Pancreas (tissue), 10 donors: ENCODE measurements at regions not wholly inside any gene's neighbourhood (a gene's known extent, or its start where the extent isn't known, plus 50 kb on each side); places are given as distances from the start of the nearest gene placed in this dataset.

Experiments
- ATAC-seq, 4 donors: fragments of 200-7000 bp; cut with Tn5 transposase; one replicate each; pipeline versions ENCODE4 v1.8.0 to v1.9.1; 2020; ENCODE audit warnings: mild to moderate bottlenecking in 4 of 4, moderate library complexity in 4 of 4
- DNase-seq, 6 donors: peaks; one replicate each; pipeline ENCODE4 v3.0.0-alpha.2; 2020
- FAIRE-seq: peaks from 2 replicates; lab custom pipeline; 2012; peaks lifted over from hg19 to GRCh38; lab: Jason Lieb, UNC
- H3K27ac ChIP-seq, 4 donors: fragments of 200-600 bp; sonication (generic); 1 replicate in 3 of 4; 2 replicates in 1 of 4; pipeline versions ENCODE4 v1.5.0 to v1.8.0; 2020
- H3K27me3 ChIP-seq, 4 donors: fragments of 200-600 bp; one replicate each; pipeline ENCODE4 v1.8.0; 2021
- H3K36me3 ChIP-seq, 3 donors: fragments of 200-600 bp; sonication (generic) in 1 of 3; one replicate each; pipeline versions ENCODE4 v1.5.0 to v1.8.0; 2020 to 2021
- H3K4me1 ChIP-seq, 3 donors: fragments of 200-600 bp; one replicate each; pipeline ENCODE4 v1.8.0; 2021
- H3K4me3 ChIP-seq, 4 donors: fragments of 200-600 bp; sonication (generic) in 2 of 4; one replicate each; pipeline versions ENCODE4 v1.5.0 to v1.8.0; 2020 to 2021
- H3K9me3 ChIP-seq, 4 donors: fragments of 200-600 bp; one replicate each; pipeline ENCODE4 v1.8.0; 2021
- CTCF ChIP-seq, 4 donors: fragments of 200-600 bp; sonication (generic) in 3 of 4; IDR thresholded peaks; one replicate each; pipeline versions ENCODE4 v1.5.0 to v1.8.0; 2021; ENCODE audit warnings: antibody characterized with exemption in 4 of 4
- WGBS, 2 donors: extraction: QIAGEN DNeasy Blood & Tissue Kit; methylation state at CpG; one replicate each; pipeline ENCODE4 v1.1.7; 2013; 5-methylcytosine and 5-hydroxymethylcytosine counted together
- intact Hi-C, 3 donors: fragments of 100-400 bp; cut with DNase I; formaldehyde crosslinking; loops; one replicate each; pipeline versions ENCODE4 v1.11.1 to v1.14.2; 2022
- donor health status: healthy with polysubstance abuse.
- donor health status: DM: no; HTN: no; CAD: no; lungs with moderate emphysema.
- donor health status: DM: no; HTN: no; CAD: no.
- donor health status: control.
- donor health status: control.
- donor health status: Bipolar disorder and iron deficiency.
- donor health status: DM: yes; HTN: yes; CAD: no.
- donor health status: DM: no; HTN: no; CAD: no.
- donor health status: DM: no; HTN: no; CAD: no.
- donor health status: DM: yes; HTN: yes; CAD: no.

- DNase-seq (no peak), ATAC-seq (no peak), FAIRE-seq (no peak)
- Histone ChIP-seq H3K36me3 (no peaks in the 10 kb centered on the region), H3K9me3 (no peaks in the 10 kb centered on the region), H3K4me1 (no peaks in the 10 kb centered on the region), H3K27me3 (no peaks in the 10 kb centered on the region), H3K4me3 (no peak overlapping the region), H3K27ac (no peak overlapping the region)
- intact Hi-C loops, result no loop called here
- no peak for TF ChIP-seq CTCF (IDR thresholded peaks at IDR 0.05)
- 42 to 48% methylated on average over 5 of the region's 5 CpGs for WGBS, 2 donors
Observed at GRCh38 chr16:17839907-17840306, 369.1 kb upstream of the XYLT1 start.

- DNase-seq (no peak), FAIRE-seq (no peak), ATAC-seq (no peak)
- TF ChIP-seq CTCF (IDR thresholded peaks at IDR 0.05), result no peak
- Histone ChIP-seq H3K36me3 (no peaks in the 10 kb centered on the region), H3K27ac (no peak overlapping the region), H3K4me1 (no peaks in the 10 kb centered on the region), H3K4me3 (no peak overlapping the region), H3K27me3 (no peaks in the 10 kb centered on the region), H3K9me3 (no peaks in the 10 kb centered on the region)
- intact Hi-C loops, result no loop called here
- 71 to 80% methylated on average over 9 of the region's 9 CpGs for WGBS, 2 donors
Observed at GRCh38 chr16:17839272-17839671, 368.5 kb upstream of the XYLT1 start.

GRCh38 chr16:17836868-17837602 lies 366.3 kb upstream of the XYLT1 start:
- Histone ChIP-seq H3K9me3 (no peaks in the 10 kb centered on the region), H3K4me3 (no peak overlapping the region), H3K36me3 (no peaks in the 10 kb centered on the region), H3K4me1 (no peaks in the 10 kb centered on the region), H3K27ac (no peak overlapping the region), H3K27me3 (no peaks in the 10 kb centered on the region)
- no peak for TF ChIP-seq CTCF (IDR thresholded peaks at IDR 0.05)
- FAIRE-seq (no peak), DNase-seq (no peak), ATAC-seq (no peak)
- intact Hi-C loops, result no loop called here
- WGBS, 2 donors, result 50 to 55% methylated on average over 12 of the region's 12 CpGs

GRCh38 chr16:17835118-17835876 lies 364.5 kb upstream of the XYLT1 start:
- Histone ChIP-seq H3K4me1 (no peaks in the 10 kb centered on the region), H3K9me3 (no peaks in the 10 kb centered on the region), H3K4me3 (no peak overlapping the region), H3K27ac (no peak overlapping the region), H3K36me3 (no peaks in the 10 kb centered on the region), H3K27me3 (no peaks in the 10 kb centered on the region)
- 60 to 71% methylated on average over 4 of the region's 4 CpGs for WGBS, 2 donors
- TF ChIP-seq CTCF (IDR thresholded peaks at IDR 0.05), result no peak
- FAIRE-seq, result no peak
- no peak for ATAC-seq
- intact Hi-C loops, result no loop called here
- DNase-seq, result no peak

- FAIRE-seq (no peak), DNase-seq (no peak), ATAC-seq (no peak)
- WGBS, 2 donors, result 82 to 90% methylated on average over 2 of the region's 2 CpGs
- Histone ChIP-seq H3K4me3 (no peak overlapping the region), H3K9me3 (no peaks in the 10 kb centered on the region), H3K36me3 (no peaks in the 10 kb centered on the region), H3K4me1 (no peaks in the 10 kb centered on the region), H3K27me3 (no peaks in the 10 kb centered on the region), H3K27ac (no peak overlapping the region)
- no peak for TF ChIP-seq CTCF (IDR thresholded peaks at IDR 0.05)
- intact Hi-C loops, result no loop called here
Observed at GRCh38 chr16:17832738-17833137, 362.0 kb upstream of the XYLT1 start.
